ENCODE measurements at regions not wholly inside any gene's neighbourhood (a gene's known extent, or its start where the extent isn't known, plus 50 kb on each side); places are given as distances from the start of the nearest gene placed in this dataset.

DNA sequence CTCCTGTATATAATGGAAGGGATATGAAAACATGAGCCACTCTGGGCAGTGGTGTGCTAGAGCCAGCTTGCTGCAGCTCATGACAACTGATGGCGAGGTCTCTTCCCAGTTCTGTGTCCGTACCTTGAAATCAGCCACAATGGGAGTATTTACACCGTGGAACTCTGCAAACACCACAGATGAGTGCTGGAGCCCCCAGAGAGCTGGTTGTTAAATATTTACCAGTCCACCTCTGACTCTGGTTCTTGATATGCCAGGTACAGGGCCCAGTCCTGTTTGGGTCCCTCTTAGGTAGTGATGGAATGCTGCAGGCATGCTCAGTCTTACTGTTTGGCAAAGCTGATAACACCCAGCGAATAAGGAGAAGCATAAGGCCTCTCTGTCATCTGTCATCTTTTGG is 116.1 kb upstream of the GLI2 start:
- TF ChIP-seq, protein P1, sequence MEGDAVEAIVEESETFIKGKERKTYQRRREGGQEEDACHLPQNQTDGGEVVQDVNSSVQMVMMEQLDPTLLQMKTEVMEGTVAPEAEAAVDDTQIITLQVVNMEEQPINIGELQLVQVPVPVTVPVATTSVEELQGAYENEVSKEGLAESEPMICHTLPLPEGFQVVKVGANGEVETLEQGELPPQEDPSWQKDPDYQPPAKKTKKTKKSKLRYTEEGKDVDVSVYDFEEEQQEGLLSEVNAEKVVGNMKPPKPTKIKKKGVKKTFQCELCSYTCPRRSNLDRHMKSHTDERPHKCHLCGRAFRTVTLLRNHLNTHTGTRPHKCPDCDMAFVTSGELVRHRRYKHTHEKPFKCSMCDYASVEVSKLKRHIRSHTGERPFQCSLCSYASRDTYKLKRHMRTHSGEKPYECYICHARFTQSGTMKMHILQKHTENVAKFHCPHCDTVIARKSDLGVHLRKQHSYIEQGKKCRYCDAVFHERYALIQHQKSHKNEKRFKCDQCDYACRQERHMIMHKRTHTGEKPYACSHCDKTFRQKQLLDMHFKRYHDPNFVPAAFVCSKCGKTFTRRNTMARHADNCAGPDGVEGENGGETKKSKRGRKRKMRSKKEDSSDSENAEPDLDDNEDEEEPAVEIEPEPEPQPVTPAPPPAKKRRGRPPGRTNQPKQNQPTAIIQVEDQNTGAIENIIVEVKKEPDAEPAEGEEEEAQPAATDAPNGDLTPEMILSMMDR (IDR thresholded peaks at IDR 0.05), result no peak
- no peak for TF ChIP-seq POLR2A (IDR thresholded peaks at IDR 0.05)
